Heart left ventricle (tissue), 13 donors: ENCODE measurements at regions not wholly inside any gene's neighbourhood (a gene's known extent, or its start where the extent isn't known, plus 50 kb on each side); places are given as distances from the start of the nearest gene placed in this dataset.

Experiments used
- CTCF ChIP-seq, 12 donors: fragments of 200-600 bp; sonication (generic) in 4 of 12; IDR thresholded peaks; one replicate each; pipeline versions ENCODE4 v1.5.0 to v1.8.0; 2018 to 2022; ENCODE audit warnings: antibody characterized with exemption in 12 of 12, mild to moderate bottlenecking in 5 of 12
- POLR2A ChIP-seq, 2 donors: fragments of 450-650 bp; IDR thresholded peaks; one replicate each; pipeline ENCODE4 v1.6.1; 2017; ENCODE audit warnings: antibody characterized with exemption in 2 of 2, mild to moderate bottlenecking in 2 of 2, moderate library complexity in 2 of 2
- donor health status: ischemic (EF 13 %, LVEDD 7.1; RV severe dilation, severe dysfunction).
- donor health status: DM: no; HTN: yes; CAD: no.
- donor health status: DM: no; HTN: no; CAD: no.
- donor health status: ischemic (EF 25% LVEDD 6.9; RV normal size, moderate dysfunction).
- donor health status: ischemic (EF 25% LVEDD 5.7; RV mildly dilated, moderate dysfunction).
- donor health status: ischemic (EF 35%, LVEDD 5.7; RV mildly dilated, moderate dysfunction).
- donor health status: nonischemic (EF 11% LVEDD 7.7; RV severe dilation, severe dysfunction).
- donor health status: DM: yes; HTN: yes; CAD: no.
- donor health status: PGD.
- donor health status: ischemic (EF 29% LVEDD 5.4; RV normal size, mild dysfunction).
- donor health status: nonischemic (EF 23%, LVEDD 6.1; RV moderate dilation, normal function).

GRCh38 chr12:116370886-116371580 is 93.5 kb upstream of the MED13L start:
- TF ChIP-seq CTCF (IDR thresholded peaks at IDR 0.05): no peak
- no peak for TF ChIP-seq POLR2A (IDR thresholded peaks at IDR 0.05)
